Muscle of leg (tissue), 3 donors: ENCODE measurements at regions not wholly inside any gene's neighbourhood (a gene's known extent, or its start where the extent isn't known, plus 50 kb on each side); places are given as distances from the start of the nearest gene placed in this dataset.
"Not testable (repeated sequence)": the region's sequence is repeated elsewhere in the genome, so short reads cannot be mapped to it uniquely, and the experiment has no call there.

Experiments used
- DNase-seq: peaks from one replicate; pipeline ENCODE4 v3.0.0; 2013
- H3K27ac ChIP-seq: one replicate; pipeline ENCODE4 v1.5.1; 2013; ENCODE audit warnings: mild to moderate bottlenecking, low read length, control low read depth
- H3K27me3 ChIP-seq: one replicate; pipeline ENCODE4 v1.6.1; 2013; ENCODE audit warnings: low read length; ENCODE audit not compliant: control insufficient read depth, insufficient read depth
- H3K36me3 ChIP-seq: one replicate; pipeline ENCODE4 v1.6.1; 2013; ENCODE audit warnings: low read length; ENCODE audit not compliant: control insufficient read depth, insufficient read depth
- H3K4me1 ChIP-seq: one replicate; pipeline ENCODE4 v1.6.1; 2013; ENCODE audit warnings: low read length; ENCODE audit not compliant: control insufficient read depth, insufficient read depth
- H3K4me3 ChIP-seq: one replicate; pipeline ENCODE4 v1.5.1; 2013; ENCODE audit warnings: low read length, control low read depth
- H3K9me3 ChIP-seq: replicated peaks from 2 replicates; pipeline ENCODE4 v1.6.1; 2013; ENCODE audit warnings: low read depth, low read length; ENCODE audit not compliant: control insufficient read depth
- WGBS: methylation state at CpG from one replicate; pipeline ENCODE4 v1.1.5; 2013; ENCODE audit warnings: missing lambda C conversion rate; ENCODE audit not compliant: insufficient coverage; 5-methylcytosine and 5-hydroxymethylcytosine counted together

DNA sequence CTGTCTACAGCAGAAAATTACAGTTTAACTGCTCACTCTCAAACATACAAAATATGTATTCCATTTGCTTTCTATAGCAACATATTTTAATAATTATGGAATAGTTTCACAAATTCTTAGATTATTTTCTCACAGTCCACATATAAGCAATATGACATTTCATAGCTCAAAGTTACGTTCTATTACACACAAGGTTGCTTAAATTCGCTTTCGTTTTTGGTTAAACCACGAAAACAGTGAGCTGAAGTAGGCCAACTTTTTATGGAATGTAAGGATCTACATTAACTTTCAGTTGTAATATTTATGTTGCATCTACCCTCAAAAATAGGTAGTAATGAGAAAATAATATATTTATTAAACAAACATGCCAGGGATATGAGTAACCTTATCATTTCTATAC, 966.0 kb upstream of the ACO1 start:
- no peak overlapping the region for H3K4me3 ChIP-seq
- H3K27ac ChIP-seq = no peak overlapping the region
- no peak for DNase-seq
- H3K27me3 ChIP-seq = no peaks in the 10 kb centered on the region
- H3K4me1 ChIP-seq = no peaks in the 10 kb centered on the region
- no CpG with 5 or more reads among the region's 4 CpGs for WGBS
- H3K9me3 ChIP-seq = no peaks in the 10 kb centered on the region
- H3K36me3 ChIP-seq = no peaks in the 10 kb centered on the region

- WGBS = no CpG with 5 or more reads among the region's 7 CpGs
These were observed 940.6 kb upstream of the ACO1 start for GRCh38 chr9:31443630-31444457.

DNA sequence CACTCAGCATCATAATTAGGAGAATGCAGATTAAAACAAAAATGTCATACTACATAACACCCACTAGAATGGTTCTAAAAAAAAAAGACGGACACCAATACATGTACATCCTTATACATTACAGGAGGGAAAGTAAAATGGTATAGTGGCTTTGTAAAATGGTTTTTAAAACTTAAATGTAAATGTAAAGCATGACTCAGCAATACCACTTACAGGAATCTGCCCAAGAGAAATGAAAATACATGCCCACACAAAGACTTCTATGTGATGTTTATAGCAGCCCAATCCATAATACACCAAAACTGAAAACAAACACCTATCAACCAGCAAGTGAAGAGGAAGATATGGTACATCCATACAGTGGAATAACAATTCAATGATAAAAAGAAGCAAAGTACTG, 939.1 kb upstream of the ACO1 start:
- Histone ChIP-seq H3K4me1 (no peaks in the 10 kb centered on the region), H3K9me3 (no peaks in the 10 kb centered on the region), H3K36me3 (no peaks in the 10 kb centered on the region), H3K27me3 (no peaks in the 10 kb centered on the region), H3K27ac (no peak overlapping the region), H3K4me3 (no peak overlapping the region)
- no peak for DNase-seq
- WGBS = no CpG with 5 or more reads among the region's 1 CpG

More at GRCh38 chr9:31443630-31444457, 940.6 kb upstream of the ACO1 start:
- H3K27me3 ChIP-seq, H3K9me3 ChIP-seq, H3K4me1 ChIP-seq, H3K36me3 ChIP-seq, H3K27ac ChIP-seq, DNase-seq, H3K4me3 ChIP-seq: not testable (repeated sequence)

DNA sequence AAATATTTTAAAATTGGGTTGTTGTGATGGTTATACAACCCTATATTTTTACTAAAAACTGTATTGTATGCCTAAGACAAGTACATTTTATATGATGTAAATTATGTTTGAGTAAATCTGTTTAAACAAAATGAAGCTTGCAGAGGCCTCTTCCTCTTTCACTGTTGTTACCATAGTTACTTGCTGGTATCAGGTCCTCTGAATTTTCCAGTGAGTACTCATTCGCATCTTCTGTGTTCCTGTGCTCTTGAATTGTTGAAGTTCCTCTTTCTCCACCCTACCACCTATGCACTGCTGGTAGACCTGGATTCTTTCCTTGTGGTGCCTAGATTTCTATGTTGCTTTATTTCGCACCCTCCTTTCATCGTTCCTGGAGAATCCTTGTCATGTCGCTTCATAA, 938.5 kb upstream of the ACO1 start:
- Histone ChIP-seq H3K4me1 (no peaks in the 10 kb centered on the region), H3K36me3 (no peaks in the 10 kb centered on the region), H3K4me3 (no peak overlapping the region), H3K27ac (no peak overlapping the region), H3K27me3 (no peaks in the 10 kb centered on the region), H3K9me3 (no peaks in the 10 kb centered on the region)
- DNase-seq = no peak
- no CpG with 5 or more reads among the region's 4 CpGs for WGBS

GRCh38 chr9:31467075-31467474, 917.4 kb upstream of the ACO1 start:
- Histone ChIP-seq H3K9me3 (no peaks in the 10 kb centered on the region), H3K4me3 (no peak overlapping the region), H3K27ac (no peak overlapping the region), H3K4me1 (no peaks in the 10 kb centered on the region), H3K27me3 (no peaks in the 10 kb centered on the region), H3K36me3 (no peaks in the 10 kb centered on the region)
- 86% methylated on average over 4 of the region's 4 CpGs for WGBS
- no peak for DNase-seq

- H3K4me3 ChIP-seq = no peak overlapping the region
- no peaks in the 10 kb centered on the region for H3K4me1 ChIP-seq
- H3K27me3 ChIP-seq = no peaks in the 10 kb centered on the region
- DNase-seq = no peak
- no peak overlapping the region for H3K27ac ChIP-seq
- WGBS = 77% methylated on average over 4 of the region's 5 CpGs
- H3K36me3 ChIP-seq = no peaks in the 10 kb centered on the region
- H3K9me3 ChIP-seq = no peaks in the 10 kb centered on the region
These were observed 914.4 kb upstream of the ACO1 start for GRCh38 chr9:31470051-31470450.

GRCh38 chr9:31471010-31471409, 913.4 kb upstream of the ACO1 start:
- DNase-seq = no peak
- Histone ChIP-seq H3K4me1 (no peaks in the 10 kb centered on the region), H3K36me3 (no peaks in the 10 kb centered on the region), H3K9me3 (no peaks in the 10 kb centered on the region), H3K27ac (no peak overlapping the region), H3K27me3 (no peaks in the 10 kb centered on the region), H3K4me3 (no peak overlapping the region)
- WGBS = 69% methylated on average over 5 of the region's 7 CpGs

DNA sequence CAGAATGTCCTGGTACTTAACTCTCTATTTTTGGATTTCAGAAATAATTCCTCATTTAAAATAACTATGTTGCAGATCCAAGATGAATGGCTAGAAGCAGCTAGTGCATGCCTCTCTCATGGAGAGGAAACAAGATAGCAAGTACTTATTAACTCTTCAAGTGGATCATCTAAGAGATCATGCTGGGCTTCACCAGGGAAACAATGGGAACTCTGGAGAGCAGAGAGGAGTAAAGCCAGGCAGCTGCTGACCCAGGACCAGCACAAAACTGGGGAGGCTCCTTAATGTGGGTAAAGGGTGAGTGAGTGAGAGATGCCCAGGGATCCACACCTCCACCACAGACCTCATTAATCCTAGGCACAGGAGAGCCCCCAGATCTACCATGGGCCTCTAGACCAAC, 897.8 kb upstream of the ACO1 start:
- Histone ChIP-seq H3K4me3 (no peak overlapping the region), H3K9me3 (no peaks in the 10 kb centered on the region), H3K4me1 (no peaks in the 10 kb centered on the region), H3K36me3 (no peaks in the 10 kb centered on the region), H3K27ac (no peak overlapping the region), H3K27me3 (no peaks in the 10 kb centered on the region)
- DNase-seq = no peak

GRCh38 chr9:31490551-31491106, 893.8 kb upstream of the ACO1 start:
- Histone ChIP-seq H3K27me3 (no peaks in the 10 kb centered on the region), H3K4me1 (no peaks in the 10 kb centered on the region), H3K27ac (no peak overlapping the region), H3K36me3 (no peaks in the 10 kb centered on the region), H3K9me3 (no peaks in the 10 kb centered on the region), H3K4me3 (no peak overlapping the region)
- no peak for DNase-seq
- no CpG with 5 or more reads among the region's 4 CpGs for whole genome bisulfite sequencing

DNA sequence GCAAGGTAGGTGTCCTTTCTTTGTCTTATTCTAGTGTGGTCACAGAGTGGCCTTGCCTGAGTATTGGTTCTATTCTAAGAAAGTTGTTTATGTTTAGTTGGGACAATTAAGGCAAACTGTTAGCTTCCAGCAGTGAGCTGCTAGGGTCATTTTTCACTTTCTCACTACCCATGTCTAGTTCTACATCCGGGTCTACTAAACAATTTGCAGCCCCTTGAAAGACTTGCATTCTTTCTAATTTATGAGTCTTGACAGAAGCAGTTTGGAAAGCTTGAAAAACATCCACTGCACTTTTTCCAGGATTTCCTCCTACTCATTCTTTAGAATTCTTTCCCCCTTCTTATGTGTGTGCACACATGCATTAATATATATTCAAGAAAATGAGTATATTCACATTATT, 892.2 kb upstream of the ACO1 start:
- no peaks in the 10 kb centered on the region for H3K4me1 ChIP-seq
- no peaks in the 10 kb centered on the region for H3K27me3 ChIP-seq
- H3K36me3 ChIP-seq = no peaks in the 10 kb centered on the region
- H3K9me3 ChIP-seq = no peaks in the 10 kb centered on the region
- no CpG with 5 or more reads among the region's 1 CpG for WGBS
- H3K27ac ChIP-seq = no peak overlapping the region
- no peak for DNase-seq
- H3K4me3 ChIP-seq = no peak overlapping the region
